Kidney (tissue), 13 donors: ENCODE measurements at regions not wholly inside any gene's neighbourhood (a gene's known extent, or its start where the extent isn't known, plus 50 kb on each side); places are given as distances from the start of the nearest gene placed in this dataset.
A peak's percentile ranks its signal among the peaks of the same experiment; 100 is the strongest.

Source experiments
- DNase-seq, 5 donors: peaks; one replicate each; pipeline ENCODE4 v3.0.0-alpha.2; 2013 to 2020
- FAIRE-seq: peaks from 2 replicates; lab custom pipeline; 2012; peaks lifted over from hg19 to GRCh38; lab: Jason Lieb, UNC
- H3K27ac ChIP-seq, 2 donors: one replicate each; pipeline ENCODE4 v1.7.0; 2013; ENCODE audit warnings: low read depth in 2 of 2, low read length in 2 of 2, inconsistent platforms in 1 of 2
- H3K27me3 ChIP-seq: one replicate; pipeline ENCODE4 v1.7.1; 2013; ENCODE audit warnings: low read length, inconsistent platforms; ENCODE audit not compliant: control insufficient read depth, insufficient read depth
- H3K36me3 ChIP-seq, 3 donors: one replicate each; pipeline versions ENCODE4 v1.7.0 to v1.7.1; 2013; ENCODE audit warnings: low read length in 3 of 3, control low read depth in 1 of 3, inconsistent platforms in 1 of 3; ENCODE audit not compliant: insufficient read depth in 3 of 3, control insufficient read depth in 2 of 3
- H3K4me1 ChIP-seq, 3 donors: one replicate each; pipeline versions ENCODE4 v1.7.0 to v1.7.1; 2013; ENCODE audit warnings: low read length in 3 of 3, inconsistent platforms in 1 of 3, low read depth in 1 of 3; ENCODE audit not compliant: control insufficient read depth in 2 of 3, insufficient read depth in 2 of 3
- H3K4me3 ChIP-seq, 3 donors: one replicate each; pipeline versions ENCODE4 v1.7.0 to v1.8.1; 2013; ENCODE audit warnings: low read length in 3 of 3, control low read depth in 1 of 3, inconsistent platforms in 1 of 3
- H3K9ac ChIP-seq, 3 donors: one replicate each; pipeline versions ENCODE4 v1.7.0 to v1.7.1; 2013; ENCODE audit warnings: low read length in 3 of 3, control low read depth in 1 of 3, inconsistent platforms in 1 of 3
- H3K9me3 ChIP-seq, 3 donors: one replicate each; pipeline versions ENCODE4 v1.7.0 to v1.7.1; 2013; ENCODE audit warnings: low read length in 3 of 3, control low read depth in 1 of 3, inconsistent platforms in 1 of 3; ENCODE audit not compliant: control insufficient read depth in 2 of 3, insufficient read depth in 1 of 3
- CTCF ChIP-seq: IDR thresholded peaks from 3 replicates; pipeline ENCODE4 v1.5.1; 2012; ENCODE audit warnings: mild to moderate bottlenecking, moderate library complexity, borderline replicate concordance; ENCODE audit not compliant: insufficient read depth; ENCODE audit errors: extremely low read depth
- intact Hi-C: fragments of 100-400 bp; cut with DNase I; formaldehyde crosslinking; loops from one replicate; pipeline ENCODE4 v1.11.1; 2022
- donor health status: control.
- donor health status: control.
- donor health status: control.
- donor health status: control.
- donor health status: control.
- donor health status: DM: yes; HTN: yes; CAD: no.
- donor health status: Normal renal cell carcinoma (clear cell type).

- Histone ChIP-seq H3K27me3 (no peaks in the 10 kb centered on the region), H3K9me3 (no peaks in the 10 kb centered on the region), H3K9ac (no peak overlapping the region), H3K4me3 (no peak overlapping the region), H3K4me1 (peaks cover 0 to 10% (median 7%) of the 10 kb centered on the region in 3 donors), H3K27ac (no peak overlapping the region), H3K36me3 (no peaks in the 10 kb centered on the region)
- no peak for TF ChIP-seq CTCF
- FAIRE-seq (no peak), DNase-seq (peak in 2 of 5 donors; percentile 25 to 40)
- intact Hi-C loops, result no loop called here
Observed at GRCh38 chr6:47405273-47405672, 72.3 kb upstream of the CD2AP start.

GRCh38 chr6:47407300-47408281 is 70.0 kb upstream of the CD2AP start:
- no peak for TF ChIP-seq CTCF
- peak in 2 of 5 donors; percentile 25 to 65 for DNase-seq
- H3K9ac ChIP-seq, result no peak overlapping the region
- peaks cover 0 to 10% (median 7%) of the 10 kb centered on the region in 3 donors for H3K4me1 ChIP-seq
- H3K27me3 ChIP-seq, result no peaks in the 10 kb centered on the region
- no peaks in the 10 kb centered on the region for H3K36me3 ChIP-seq
- H3K27ac ChIP-seq, result no peak overlapping the region
- no peaks in the 10 kb centered on the region for H3K9me3 ChIP-seq
- H3K4me3 ChIP-seq, result no peak overlapping the region
- intact Hi-C loops, result no loop called here
- FAIRE-seq, result peak; percentile 95

- H3K4me3 ChIP-seq, result peak overlapping the region; percentile 53 to 97 (median 67)
Observed at GRCh38 chr6:47413752-47414422, 63.7 kb upstream of the CD2AP start.

More at GRCh38 chr6:47413752-47414422, 63.7 kb upstream of the CD2AP start:
- FAIRE-seq (peak; percentile 91), DNase-seq (peak in 3 of 5 donors; percentile 41 to 91 (median 87))
- Histone ChIP-seq H3K27ac (peak overlapping the region; percentile 27 to 85), H3K36me3 (no peaks in the 10 kb centered on the region), H3K9ac (peak overlapping the region in 2 of 3 donors; percentile 30 to 84), H3K9me3 (no peaks in the 10 kb centered on the region), H3K27me3 (no peaks in the 10 kb centered on the region), H3K4me1 (peaks cover 2 to 9% (median 3%) of the 10 kb centered on the region in 3 donors)
- intact Hi-C loops, result no loop called here
- peak; percentile 89 for TF ChIP-seq CTCF
